HG02852 (cell line): ENCODE measurements at regions not wholly inside any gene's neighbourhood (a gene's known extent, or its start where the extent isn't known, plus 50 kb on each side); places are given as distances from the start of the nearest gene placed in this dataset.
"Not testable (repeated sequence)": the region's sequence is repeated elsewhere in the genome, so short reads cannot be mapped to it uniquely, and the experiment has no call there.

Experiments
- ATAC-seq: cut with Tn5 transposase; IDR thresholded peaks from one replicate; pipeline ENCODE4 v1.9.1; 2021; ENCODE audit warnings: mild to moderate bottlenecking, moderate library complexity; ENCODE audit not compliant: unreplicated experiment

GRCh38 chr1:157235307-157235706 lies 97.1 kb upstream of the ETV3 start:
- ATAC-seq: no peak

- ATAC-seq: no peak
Measured at GRCh38 chr1:157234705-157235273, 96.6 kb upstream of the ETV3 start.

- no peak for ATAC-seq
Measured at GRCh38 chr1:157233131-157233530, 94.9 kb upstream of the ETV3 start.

GRCh38 chr1:157231846-157232525 lies 93.8 kb upstream of the ETV3 start:
- ATAC-seq: no peak

- ATAC-seq: no peak
Measured at GRCh38 chr1:157230500-157230899, 92.3 kb upstream of the ETV3 start.

- ATAC-seq: no peak
Measured at GRCh38 chr1:157227700-157228099, 89.5 kb upstream of the ETV3 start.

GRCh38 chr1:157226739-157227138 lies 88.5 kb upstream of the ETV3 start:
- ATAC-seq: no peak

GRCh38 chr1:157219600-157219999 lies 81.4 kb upstream of the ETV3 start:
- no peak for ATAC-seq

- ATAC-seq: no peak
Measured at GRCh38 chr1:157219182-157219581, 81.0 kb upstream of the ETV3 start.

- ATAC-seq: no peak
Measured at GRCh38 chr1:157218671-157219070, 80.5 kb upstream of the ETV3 start.

GRCh38 chr1:157217486-157217885 lies 79.3 kb upstream of the ETV3 start:
- no peak for ATAC-seq

- ATAC-seq: no peak
Measured at GRCh38 chr1:157213836-157214235, 75.6 kb upstream of the ETV3 start.

- ATAC-seq: no peak
Measured at GRCh38 chr1:157209514-157209913, 71.3 kb upstream of the ETV3 start.

- not testable (repeated sequence) for ATAC-seq
Measured at GRCh38 chr1:157205982-157206381, 67.8 kb upstream of the ETV3 start.

- ATAC-seq: no peak
Measured at GRCh38 chr1:157203166-157203565, 65.0 kb upstream of the ETV3 start.

GRCh38 chr1:157202331-157202730 lies 64.1 kb upstream of the ETV3 start:
- no peak for ATAC-seq

GRCh38 chr1:157201767-157202166 lies 63.6 kb upstream of the ETV3 start:
- ATAC-seq: no peak

- no peak for ATAC-seq
Measured at GRCh38 chr1:157200451-157200850, 62.3 kb upstream of the ETV3 start.

- no peak for ATAC-seq
Measured at GRCh38 chr1:157199421-157199755, 61.2 kb upstream of the ETV3 start.

- ATAC-seq: no peak
Measured at GRCh38 chr1:157198619-157199420, 60.6 kb upstream of the ETV3 start.

- ATAC-seq: no peak
Measured at GRCh38 chr1:157197906-157198435, 59.8 kb upstream of the ETV3 start.
